Kidney tubule cell (primary cell): ENCODE measurements at regions not wholly inside any gene's neighbourhood (a gene's known extent, or its start where the extent isn't known, plus 50 kb on each side); places are given as distances from the start of the nearest gene placed in this dataset.
"Not testable (repeated sequence)": the region's sequence is repeated elsewhere in the genome, so short reads cannot be mapped to it uniquely, and the experiment has no call there.

Source experiments
- DNase-seq: peaks from one replicate; pipeline ENCODE4 v3.0.0-alpha.2; 2018; ENCODE audit warnings: low spot score

DNA sequence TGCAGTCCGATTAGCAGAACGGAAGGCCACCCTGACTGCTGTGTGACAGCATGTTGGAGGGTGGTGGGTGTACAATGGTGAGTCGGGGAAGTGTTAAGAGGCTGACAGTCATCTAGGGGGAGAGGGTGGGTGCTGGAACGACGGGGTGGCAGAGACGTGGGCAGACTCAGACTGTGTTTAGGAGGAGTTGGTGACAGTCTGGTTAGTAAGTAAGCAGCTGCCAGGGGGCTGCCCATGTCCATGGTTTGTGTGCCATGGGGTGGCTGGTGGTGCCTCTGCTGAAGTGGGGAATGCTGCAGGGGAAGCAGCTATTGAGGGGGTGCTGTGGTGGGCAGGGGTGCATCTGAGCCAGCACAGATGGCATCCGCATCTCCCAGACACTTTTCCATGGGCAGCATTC is 51.3 kb upstream of the BOD1 start:
- DNase-seq: no peak

DNA sequence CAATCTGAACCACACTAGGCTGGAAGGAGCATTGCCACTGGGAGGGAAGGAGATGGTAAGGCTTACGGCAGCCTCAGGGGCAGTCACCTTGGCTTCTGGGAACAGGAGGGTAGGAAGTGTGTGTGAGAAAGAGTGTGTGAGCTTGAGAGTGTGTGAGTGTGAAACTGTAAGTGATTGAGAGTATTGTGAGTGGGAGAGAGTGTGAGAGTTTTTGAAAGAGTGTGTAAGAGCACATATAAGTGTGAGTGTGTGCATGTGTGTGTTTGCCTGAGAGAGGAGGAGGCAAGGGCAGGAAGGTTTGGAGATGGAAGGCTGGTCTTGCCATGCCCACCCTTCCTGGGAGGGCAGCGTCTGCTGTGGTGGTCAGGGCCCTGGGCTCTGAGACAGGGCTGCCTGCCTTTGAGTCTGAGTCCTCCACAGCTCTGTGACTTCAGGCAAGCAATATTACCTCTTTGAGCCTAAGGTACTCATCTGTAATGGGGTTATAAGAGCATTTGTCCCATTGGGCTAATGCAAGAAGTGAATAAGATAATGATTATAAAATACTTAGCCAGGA is 51.9 kb upstream of the BOD1 start:
- no peak for DNase-seq

DNA sequence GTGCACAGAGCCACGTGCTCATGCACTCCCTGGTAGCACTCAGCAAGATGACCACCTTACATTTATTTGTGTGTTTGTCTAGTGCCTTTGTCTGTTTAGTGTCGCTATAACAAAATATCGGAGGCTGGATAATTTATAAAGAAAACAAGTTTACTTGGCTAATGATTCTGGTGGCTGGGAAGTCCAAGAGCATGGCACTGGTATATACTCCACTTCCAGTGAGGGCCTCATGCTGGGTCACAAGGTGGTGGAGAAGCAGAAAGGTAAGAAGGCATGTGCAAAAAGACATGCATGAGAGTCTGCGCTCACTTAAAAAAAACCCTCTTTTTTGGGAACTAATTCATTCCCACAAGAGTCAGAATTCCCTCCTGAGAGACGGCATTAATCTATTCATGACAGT is 52.5 kb upstream of the BOD1 start:
- DNase-seq: no peak

DNA sequence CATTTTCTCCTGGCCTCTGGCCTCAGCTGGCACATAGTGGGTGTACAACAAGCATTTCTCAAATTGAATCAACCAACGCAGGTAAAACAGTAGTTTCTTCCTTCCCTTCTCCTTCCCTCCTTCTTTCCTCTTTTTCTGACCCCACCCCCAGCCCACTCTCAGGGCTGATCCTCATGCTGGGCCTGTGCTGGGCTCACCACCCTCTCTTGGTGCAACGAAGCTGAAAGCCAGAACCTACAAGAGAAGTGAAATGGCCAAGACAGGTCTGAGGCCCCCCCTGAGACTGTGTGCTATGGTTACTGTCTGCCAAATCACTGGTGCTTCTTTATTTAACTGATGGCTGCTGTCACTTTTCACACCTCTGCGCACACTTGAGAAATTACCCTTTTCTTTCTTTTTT is 53.0 kb upstream of the BOD1 start:
- no peak for DNase-seq

DNA sequence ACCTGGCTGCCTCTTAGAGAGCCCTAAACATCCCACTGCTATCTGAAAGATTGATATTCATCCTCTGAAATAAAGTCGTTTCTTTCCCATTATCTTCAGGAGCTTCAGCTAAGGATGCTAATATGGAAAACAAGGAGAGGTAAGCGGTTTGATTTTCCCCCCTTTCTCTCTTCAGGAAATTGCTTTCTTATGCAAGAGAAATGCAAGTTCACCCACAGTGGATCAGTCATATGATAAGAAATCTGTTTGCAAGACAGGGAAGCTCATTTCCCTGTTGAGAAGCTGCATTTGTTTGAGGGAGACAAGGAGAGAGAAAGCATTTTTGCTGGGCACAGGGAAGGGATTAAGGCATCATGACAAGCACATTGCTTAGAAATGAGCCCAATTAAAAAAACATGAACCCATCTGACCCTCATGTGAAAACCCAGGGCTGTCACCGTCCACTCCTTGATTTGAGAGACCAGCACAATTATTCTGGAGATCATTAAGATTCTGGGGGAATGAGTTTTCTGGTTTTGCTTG is 53.7 kb upstream of the BOD1 start:
- DNase-seq: no peak

DNA sequence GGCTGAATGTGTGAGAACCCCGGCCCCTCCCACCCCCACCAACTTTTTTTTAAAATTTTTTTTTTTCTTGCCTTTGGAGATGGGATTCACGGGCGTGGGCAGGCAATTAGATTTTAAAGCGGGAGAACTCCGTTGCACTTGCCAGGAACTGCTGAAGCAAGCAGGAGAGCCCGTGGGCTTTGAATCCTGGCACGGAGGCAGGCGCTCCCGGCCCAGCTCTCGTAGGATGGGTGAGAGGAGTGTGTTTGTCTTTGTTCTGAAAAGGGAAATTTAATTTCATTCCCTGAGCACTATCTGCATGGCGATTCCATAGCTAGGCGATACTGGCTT is 54.3 kb upstream of the BOD1 start:
- no peak for DNase-seq

DNA sequence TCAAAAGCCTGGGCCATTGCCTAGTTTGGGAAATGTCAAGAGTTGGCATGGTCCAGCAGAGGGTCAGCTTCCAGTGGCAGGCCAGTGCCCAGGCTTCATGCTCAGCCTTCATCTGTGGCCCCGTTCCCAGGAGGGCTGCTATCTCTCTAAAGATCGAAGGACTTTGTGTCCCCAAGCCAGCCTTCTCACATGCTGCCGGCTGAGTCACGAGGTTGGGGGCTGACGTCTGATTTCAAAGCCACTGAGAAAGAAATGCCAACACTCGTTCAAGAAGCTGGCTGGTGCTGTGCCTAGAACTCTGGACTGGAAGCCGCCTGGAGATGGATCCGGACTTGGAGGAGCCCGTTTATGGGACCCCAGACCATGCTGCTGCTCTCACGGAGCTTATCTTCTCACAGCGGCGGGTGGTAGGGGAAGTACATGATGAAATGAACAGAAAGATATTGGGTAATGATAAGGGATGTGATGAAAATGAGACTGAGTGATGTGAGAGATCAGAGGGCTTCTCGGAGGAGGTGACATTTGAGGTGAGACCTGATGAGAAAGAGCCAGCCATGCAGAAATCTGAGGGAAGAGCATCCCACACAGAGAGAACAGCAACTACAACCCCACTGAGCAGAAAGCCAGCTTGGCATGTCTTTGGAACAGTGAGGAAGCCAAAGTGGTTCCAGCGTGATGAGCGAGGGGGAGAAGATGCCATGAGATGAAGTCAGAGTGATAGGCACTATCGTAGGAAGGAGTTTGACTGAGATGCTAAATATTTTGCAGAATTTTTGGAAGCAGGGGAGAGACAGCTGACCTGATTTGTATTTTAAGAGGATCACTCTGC is 54.9 kb upstream of the BOD1 start:
- DNase-seq: no peak

DNA sequence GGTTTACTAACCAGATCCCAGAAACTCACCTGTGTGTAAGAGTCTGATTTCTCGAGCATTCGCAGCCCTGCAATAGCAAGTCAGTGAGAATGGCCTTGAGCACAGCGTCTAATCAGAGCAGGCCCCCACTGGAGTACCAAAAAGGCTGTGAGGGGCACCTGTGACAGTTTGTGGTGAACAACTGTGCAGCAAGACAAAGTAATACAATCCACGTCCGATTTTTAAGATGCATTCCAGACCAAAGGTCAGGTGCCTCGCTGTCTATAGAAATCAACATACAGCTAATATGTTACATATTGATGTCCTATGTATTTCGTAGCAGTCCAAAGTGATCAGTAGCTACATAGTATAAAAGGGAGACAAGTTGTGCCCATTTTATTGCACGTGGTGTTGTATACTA is 55.7 kb upstream of the BOD1 start:
- DNase-seq: no peak

DNA sequence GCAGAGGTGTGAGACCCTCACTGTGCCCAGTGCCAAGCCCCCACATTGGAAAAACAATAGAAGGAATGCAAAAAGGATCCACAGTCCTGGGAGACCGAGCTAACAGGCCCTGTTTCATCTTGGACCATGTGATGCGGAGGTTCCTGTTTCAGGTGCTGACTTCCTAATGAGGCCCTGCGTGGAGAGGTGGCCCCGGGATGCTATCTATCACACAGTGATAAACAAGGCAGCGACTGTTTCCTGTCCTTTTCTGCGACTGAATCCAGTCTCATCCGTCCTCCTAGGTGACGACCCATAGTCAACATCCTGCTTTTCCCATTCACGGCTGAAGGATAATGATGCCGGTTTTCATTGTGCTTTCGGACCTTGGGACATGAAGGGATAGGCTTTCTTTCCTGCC is 56.4 kb upstream of the BOD1 start:
- no peak for DNase-seq

DNA sequence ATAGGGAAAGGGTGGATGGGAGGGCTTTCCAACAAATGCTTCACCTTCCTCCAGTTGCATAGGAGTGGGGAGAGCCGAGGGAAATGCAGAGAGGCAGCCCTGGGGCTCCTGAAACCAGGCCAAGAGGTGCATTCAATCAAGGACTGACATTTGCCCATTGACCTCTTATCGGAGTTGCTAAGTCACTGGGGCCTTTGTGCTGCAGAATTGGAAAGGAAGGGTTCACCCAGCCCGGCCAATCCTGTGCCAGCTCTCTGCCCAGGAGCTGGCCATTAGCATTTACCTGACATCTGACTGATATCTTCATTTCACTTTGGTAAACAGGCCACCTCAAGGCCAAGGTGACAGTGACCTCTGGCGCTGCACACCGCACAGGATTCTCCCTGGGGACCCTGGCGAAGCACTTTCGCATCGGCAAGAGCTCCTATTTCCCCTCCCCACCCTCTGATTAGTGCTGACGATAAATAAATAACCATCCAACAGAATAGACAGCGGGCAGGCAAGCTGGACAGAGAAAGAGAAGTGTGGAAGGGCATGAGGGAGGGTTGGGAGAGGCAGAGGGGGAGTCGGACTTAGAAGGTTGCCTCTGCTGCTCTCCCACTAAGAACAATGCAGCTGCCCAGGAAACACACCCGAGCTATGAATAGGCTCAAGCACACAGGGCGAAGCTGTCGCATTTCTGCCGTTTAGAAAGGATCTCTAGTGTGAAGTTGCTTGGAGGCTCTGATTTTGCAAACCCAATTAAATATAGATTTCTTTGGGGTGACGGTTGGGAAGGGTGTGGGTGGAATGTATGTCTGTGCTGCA is 57.0 kb upstream of the BOD1 start:
- DNase-seq: no peak

DNA sequence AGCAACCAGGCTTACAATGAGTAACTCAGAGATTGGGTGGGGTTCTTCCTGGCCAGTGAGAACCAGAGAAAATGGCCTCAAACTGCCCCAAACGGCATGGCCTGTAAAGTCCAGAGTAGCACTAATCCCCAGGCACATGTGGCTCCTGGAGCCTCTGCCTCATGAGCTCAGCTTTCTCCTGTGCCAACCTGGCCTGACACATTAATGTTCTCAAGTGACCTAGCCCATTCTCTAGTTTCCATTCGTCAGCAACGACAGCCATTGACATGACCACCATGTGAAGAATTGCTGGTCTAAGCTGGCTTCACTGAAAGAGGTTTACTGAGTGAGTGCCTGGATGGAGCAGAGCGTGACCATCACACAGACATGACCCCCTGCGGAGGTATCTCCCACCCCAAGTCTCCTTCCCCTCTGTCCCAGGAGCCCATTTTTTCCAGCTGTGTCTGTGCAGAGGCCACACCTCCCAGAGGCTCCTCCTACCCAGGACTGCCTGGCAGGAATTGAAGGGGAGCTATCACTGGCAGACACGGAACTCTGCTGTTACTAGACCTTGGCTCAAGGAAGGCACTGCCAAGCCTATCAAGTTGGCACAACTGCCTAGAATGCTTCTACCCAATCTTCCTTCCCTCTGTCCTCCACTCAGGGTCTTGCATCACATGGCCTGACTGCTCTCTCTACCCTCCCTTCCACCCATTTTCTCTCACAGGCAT is 59.0 kb upstream of the BOD1 start:
- DNase-seq: no peak

DNA sequence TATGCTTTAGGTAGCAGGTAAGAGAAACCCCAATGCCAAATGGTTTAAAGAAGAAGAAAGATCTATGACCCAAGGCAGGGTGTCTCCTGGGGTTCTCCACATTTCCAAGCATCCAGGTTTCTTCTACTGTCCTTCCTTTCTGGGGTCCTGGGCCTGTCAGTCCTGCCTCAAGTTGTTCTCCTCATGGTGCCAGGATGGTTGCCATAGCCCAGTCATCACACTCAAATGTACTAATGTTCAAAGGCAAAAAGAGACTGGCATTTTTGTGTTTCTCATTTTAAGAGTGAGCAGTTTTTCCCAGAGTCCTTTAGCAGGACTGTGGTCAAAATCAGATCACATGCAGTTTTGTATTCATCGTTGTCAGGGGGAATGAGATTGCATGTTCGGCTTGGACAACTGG is 59.9 kb upstream of the BOD1 start:
- no peak for DNase-seq

DNA sequence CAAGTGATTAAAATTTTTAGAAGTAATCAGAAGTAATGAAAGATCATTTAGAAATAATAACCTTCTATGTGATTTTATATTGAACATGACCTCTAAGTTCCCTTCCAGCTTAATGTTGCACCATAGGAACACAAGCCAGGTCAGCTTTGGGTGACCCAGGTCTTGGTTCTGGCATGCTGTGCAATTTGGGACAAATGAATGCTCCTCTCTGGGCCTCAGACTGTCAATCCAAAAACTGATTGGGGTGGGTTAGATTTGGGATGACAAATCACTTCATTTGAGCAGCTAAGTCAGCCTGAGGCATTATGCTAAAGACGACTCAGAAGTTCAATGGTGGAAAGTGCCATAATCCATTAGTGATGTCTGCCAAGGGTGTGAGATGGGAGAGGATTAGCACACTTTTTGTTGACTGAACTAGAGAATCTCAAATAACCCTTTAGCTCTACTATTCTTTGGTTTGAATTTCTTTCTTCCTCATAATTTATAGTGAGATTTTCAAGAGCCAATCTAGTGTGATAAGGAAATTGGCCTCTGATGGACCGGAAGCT is 60.7 kb upstream of the BOD1 start:
- DNase-seq: no peak

DNA sequence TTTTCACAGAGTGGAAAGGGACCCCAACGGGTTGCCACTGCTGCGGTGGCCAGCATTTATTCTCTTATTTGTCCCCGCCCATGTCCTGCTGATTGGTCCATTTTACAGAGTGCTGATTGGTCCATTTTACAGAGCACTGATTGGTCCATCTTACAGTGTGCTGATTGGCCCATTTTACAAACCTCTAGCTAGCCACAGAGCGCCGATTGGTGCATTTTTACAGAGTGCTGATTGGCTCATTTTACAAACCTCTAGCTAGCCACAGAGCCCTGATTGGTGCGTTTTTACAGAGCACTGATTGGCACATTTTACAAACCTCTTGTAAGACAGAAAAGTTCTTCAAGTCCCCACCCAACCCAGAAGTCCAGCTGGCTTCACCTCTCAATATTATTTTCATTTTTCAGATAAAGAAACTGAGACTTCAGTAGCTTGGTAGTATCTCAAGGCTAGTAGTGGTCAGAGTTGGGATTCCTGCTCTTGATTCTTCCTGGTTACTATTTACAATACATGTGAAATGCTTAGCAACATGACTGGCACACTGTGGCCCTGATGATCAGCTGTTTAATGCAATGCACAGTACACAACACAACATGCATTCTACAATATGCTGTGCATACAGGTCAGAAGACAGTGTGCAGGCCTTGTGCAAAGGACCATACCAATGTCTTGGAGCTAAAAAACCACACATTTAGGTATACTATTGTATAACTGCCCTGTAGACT is 63.6 kb upstream of the BOD1 start:
- no peak for DNase-seq

DNA sequence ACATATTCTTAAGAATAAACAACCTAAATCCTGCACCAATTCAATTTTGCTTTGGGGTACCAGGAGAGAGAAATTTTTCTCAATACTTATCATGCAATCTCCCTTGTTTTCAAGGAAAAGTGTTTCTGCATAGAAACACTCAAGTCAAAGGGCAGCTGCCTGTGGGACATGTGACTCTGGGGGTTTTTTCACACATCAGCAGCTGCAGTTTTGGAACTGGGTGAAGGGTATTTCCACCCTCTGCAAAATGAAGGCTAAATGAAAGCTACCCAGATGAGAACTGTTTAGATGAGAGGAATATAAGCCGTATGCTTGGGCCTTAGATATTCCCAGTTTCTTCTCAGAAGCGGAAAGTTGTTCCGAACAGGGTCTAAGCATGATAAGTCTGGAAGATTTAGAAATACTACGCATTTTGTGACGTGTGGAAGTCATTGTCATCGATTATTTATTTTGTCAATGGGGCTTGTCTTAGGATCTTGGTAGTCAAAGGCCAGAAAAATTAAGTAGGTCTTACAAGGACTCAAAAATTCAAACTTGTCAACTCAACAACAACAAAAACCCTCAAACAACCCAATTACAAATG is 64.3 kb upstream of the BOD1 start:
- no peak for DNase-seq

DNA sequence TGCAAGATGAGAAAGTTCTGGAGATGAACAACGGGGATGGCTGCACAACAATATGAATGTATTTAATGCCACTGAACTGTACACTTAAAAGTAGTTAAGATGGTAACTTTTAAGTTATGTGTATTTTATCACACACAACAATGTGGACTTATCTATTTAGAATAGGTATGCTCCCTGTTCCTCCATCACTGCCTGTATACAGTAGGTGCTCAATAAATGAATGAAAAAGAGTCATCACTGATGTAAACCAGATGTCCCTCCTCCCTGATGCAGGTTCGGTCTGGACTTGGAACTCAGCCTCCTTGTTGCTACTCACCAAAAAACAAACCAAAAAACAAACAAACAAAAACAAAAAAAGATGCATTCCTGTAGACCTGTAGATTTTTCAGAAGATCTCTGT is 65.9 kb upstream of the BOD1 start:
- no peak for DNase-seq

DNA sequence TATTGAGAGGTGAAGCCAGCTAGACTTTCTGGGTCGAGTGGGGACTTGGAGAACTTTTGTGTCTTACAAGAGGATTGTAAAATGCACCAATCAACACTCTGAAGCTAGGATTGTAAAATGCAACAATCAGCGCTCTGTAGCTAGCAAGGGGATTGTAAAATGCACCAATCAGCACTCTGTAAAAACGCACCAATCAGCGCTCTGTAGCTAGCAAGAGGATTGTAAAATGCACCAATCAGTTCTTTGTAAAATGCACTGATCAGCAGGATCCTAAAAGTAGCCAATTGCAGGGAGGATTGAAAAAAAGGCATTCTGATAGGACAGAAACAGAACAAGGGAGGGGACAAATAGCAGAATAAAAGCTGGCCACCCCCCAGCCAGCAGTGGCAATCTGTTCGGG is 68.1 kb upstream of the BOD1 start:
- DNase-seq: not testable (repeated sequence)

DNA sequence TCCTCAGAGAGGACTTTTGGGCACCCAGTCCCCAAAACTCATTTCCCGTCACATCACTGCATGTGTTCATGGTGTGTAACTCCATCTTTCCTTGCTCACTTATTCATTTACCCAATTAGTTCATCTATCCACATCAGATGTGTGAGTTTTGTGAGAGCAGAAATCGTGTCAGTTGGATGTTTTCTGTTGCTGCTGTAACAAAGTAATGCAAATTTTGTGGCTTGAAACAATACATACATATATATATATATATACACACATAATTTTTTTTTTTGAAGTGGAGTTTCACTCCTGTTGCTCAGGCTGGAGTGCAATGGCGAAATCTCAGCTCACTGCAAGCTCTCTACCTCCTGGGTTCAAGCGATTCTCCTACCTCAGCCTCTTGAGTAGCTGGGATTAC is 70.5 kb upstream of the BOD1 start:
- no peak for DNase-seq

DNA sequence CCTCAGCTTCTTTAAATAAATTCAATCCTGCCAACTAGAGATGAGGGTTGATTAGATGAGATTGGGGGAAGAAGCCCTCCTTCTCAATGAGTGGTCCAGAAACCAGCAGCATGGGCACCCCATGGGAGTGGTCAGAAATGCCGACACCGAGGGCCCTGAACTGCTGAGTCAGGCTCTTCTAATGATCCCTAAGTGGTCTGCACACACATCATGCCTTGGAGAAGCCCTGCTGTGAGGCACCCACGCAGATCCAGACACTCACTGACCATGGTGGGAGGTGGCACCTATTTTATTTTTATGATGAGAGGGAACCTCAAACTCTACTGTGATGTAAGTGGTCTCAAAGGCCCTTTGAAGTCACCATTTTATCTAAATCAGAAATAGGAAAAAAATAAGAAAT is 72.3 kb upstream of the BOD1 start:
- DNase-seq: peak; percentile 30

DNA sequence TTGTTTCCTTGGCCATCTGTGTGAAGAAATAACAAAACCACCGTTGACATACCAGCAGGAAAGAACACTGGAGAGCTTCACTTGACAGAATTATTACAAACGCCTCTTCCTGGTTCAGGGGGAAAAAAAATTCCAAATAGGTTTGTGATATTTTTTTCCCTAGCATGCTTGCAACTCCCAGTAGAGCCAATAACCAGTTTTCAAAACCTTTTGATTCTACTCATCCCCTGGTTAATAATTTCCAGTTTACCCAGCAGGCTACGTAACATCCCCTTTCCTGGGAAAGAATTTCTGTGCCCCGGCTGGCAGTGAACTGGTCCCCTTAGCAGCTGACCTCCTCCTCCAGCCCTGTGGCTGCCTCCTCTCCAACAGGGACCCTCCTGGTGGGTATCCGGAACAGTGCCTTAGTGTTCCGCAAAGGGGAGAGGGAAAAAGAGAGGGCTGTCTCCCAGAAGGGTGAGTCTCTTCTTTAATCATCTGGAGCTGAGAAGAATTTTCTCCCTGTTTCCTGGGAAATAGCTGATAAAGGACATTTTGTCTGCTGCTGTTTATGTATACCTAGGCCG is 72.8 kb upstream of the BOD1 start:
- peak; percentile 87 for DNase-seq
